Neutrophil (primary cell): ENCODE measurements at regions not wholly inside any gene's neighbourhood (a gene's known extent, or its start where the extent isn't known, plus 50 kb on each side); places are given as distances from the start of the nearest gene placed in this dataset.

Source experiments
- H3K27ac ChIP-seq: fragments of 200-600 bp; sonication (generic); 2 replicates; pipeline ENCODE4 v1.5.1; 2016; ENCODE audit warnings: mild to moderate bottlenecking, moderate library complexity
- H3K27me3 ChIP-seq: fragments of 200-600 bp; sonication (generic); 2 replicates; pipeline ENCODE4 v1.6.0; 2016; ENCODE audit warnings: mild to moderate bottlenecking
- H3K36me3 ChIP-seq: fragments of 200-600 bp; sonication (generic); 2 replicates; pipeline ENCODE4 v1.5.1; 2017
- H3K4me1 ChIP-seq, 2 experiments: fragments of 200-600 bp in 1 of 2; sonication (generic) in 1 of 2; 1 replicate in 1 of 2; 2 replicates in 1 of 2; pipeline versions ENCODE4 v1.5.1 to v1.6.1; 2013 to 2016; ENCODE audit warnings: low read depth in 1 of 2, low read length in 1 of 2, mild to moderate bottlenecking in 1 of 2, moderate library complexity in 1 of 2; ENCODE audit not compliant: control insufficient read depth in 1 of 2, insufficient read depth in 1 of 2
- H3K4me3 ChIP-seq, 2 experiments: fragments of 200-600 bp in 1 of 2; sonication (generic) in 1 of 2; 1 replicate in 1 of 2; 2 replicates in 1 of 2; pipeline ENCODE4 v1.5.1; 2013 to 2016; ENCODE audit warnings: low read depth in 1 of 2, low read length in 1 of 2, mild to moderate bottlenecking in 1 of 2, moderate library complexity in 1 of 2
- H3K9me3 ChIP-seq: fragments of 200-600 bp; sonication (generic); 2 replicates; pipeline ENCODE4 v1.5.1; 2016
- TF ChIP-seq, protein P1 (sequence below): fragments of 200-600 bp; sonication (generic); IDR thresholded peaks from 2 replicates; pipeline ENCODE4 v1.5.1; 2016; ENCODE audit warnings: antibody characterized with exemption

DNA sequence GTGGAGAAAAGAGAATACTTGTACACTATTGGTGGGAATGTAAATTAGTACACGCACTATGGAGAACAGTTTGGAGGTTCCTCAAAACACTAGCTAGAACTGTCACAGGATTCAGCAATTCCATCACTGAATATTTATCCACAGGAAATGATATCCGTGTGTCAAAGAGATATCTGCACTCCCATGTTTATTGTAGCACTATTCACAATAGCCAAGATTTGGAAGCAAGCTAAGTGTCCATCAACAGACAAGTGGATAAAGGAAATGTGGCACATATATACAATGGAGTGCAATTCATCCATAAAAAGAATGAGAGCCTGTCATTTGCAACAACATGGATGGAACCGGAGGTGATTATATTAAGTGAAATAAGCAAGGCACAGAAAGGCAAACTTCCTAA, 428.5 kb downstream of the CCDC91 start:
- Histone ChIP-seq H3K9me3 (no peaks in the 10 kb centered on the region), H3K27ac (no peak overlapping the region), H3K4me1 (no peaks in the 10 kb centered on the region), H3K4me3 (no peak overlapping the region), H3K27me3 (no peaks in the 10 kb centered on the region), H3K36me3 (no peaks in the 10 kb centered on the region)
- TF ChIP-seq, protein P1, sequence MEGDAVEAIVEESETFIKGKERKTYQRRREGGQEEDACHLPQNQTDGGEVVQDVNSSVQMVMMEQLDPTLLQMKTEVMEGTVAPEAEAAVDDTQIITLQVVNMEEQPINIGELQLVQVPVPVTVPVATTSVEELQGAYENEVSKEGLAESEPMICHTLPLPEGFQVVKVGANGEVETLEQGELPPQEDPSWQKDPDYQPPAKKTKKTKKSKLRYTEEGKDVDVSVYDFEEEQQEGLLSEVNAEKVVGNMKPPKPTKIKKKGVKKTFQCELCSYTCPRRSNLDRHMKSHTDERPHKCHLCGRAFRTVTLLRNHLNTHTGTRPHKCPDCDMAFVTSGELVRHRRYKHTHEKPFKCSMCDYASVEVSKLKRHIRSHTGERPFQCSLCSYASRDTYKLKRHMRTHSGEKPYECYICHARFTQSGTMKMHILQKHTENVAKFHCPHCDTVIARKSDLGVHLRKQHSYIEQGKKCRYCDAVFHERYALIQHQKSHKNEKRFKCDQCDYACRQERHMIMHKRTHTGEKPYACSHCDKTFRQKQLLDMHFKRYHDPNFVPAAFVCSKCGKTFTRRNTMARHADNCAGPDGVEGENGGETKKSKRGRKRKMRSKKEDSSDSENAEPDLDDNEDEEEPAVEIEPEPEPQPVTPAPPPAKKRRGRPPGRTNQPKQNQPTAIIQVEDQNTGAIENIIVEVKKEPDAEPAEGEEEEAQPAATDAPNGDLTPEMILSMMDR = no peak

DNA sequence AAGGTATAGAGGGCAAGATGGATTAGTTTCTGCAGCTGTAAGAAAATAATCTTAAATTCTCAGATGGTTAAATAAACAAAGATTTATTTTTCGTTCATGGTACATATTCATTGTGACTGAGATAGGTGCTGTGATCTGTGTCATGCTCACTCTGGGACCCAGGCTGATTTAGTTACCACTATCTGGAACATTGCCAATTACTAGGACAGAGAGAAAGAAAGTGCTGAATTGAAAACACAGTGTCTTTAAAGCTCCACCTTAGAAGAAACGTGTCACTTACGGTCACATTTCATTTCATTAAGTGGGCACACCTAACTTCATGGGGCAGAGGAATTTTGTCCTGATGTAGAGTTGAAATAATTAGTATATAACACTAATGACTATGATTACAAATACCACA, 430.0 kb downstream of the CCDC91 start:
- no peaks in the 10 kb centered on the region for H3K9me3 ChIP-seq
- H3K27me3 ChIP-seq = no peaks in the 10 kb centered on the region
- H3K36me3 ChIP-seq = no peaks in the 10 kb centered on the region
- no peak overlapping the region for H3K4me3 ChIP-seq
- H3K4me1 ChIP-seq = no peaks in the 10 kb centered on the region
- TF ChIP-seq, protein P1 = no peak
- H3K27ac ChIP-seq = no peak overlapping the region

DNA sequence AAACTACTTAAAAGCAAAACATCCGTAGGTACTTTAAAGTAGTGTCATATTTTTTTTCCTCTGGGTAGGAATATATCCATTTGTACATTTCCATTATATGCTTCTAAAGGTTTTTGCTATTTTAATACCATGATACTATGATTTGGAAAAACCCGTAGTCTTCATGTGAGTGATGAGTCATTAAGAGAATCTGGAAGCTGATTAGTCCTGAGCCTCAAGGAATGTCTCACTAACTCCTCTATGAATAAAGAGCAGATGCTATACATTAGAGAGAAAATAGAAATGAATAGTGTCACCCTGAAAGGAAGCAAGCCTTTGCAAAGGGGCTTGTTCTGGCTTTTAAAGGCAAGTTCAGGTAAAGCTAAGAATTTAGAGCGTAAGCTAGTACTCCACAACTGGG, 432.1 kb downstream of the CCDC91 start:
- Histone ChIP-seq H3K36me3 (no peaks in the 10 kb centered on the region), H3K27ac (no peak overlapping the region), H3K9me3 (no peaks in the 10 kb centered on the region), H3K4me3 (no peak overlapping the region), H3K27me3 (no peaks in the 10 kb centered on the region), H3K4me1 (no peaks in the 10 kb centered on the region)
- TF ChIP-seq, protein P1 = no peak

DNA sequence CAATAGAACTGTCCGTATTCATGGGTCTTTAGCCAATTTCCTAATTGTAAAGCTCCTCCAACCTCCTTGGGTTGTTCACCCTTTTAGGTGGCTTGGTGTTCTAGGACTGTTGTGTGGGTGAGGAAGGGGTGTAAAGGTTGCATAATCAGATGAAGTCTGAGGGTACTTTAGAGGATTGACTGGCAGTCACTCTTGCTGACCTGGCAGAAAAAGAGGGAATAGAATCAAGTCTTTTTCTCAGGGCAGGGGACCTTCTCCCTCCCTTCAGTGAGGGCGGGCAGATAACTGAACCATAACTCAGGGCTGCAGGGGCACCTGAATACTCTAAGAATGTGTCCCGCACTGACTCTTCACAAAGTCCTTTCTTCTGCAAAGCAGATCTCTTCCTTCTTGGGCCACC, 436.2 kb downstream of the CCDC91 start:
- Histone ChIP-seq H3K9me3 (no peaks in the 10 kb centered on the region), H3K27me3 (no peaks in the 10 kb centered on the region), H3K27ac (no peak overlapping the region), H3K4me1 (no peaks in the 10 kb centered on the region), H3K36me3 (no peaks in the 10 kb centered on the region), H3K4me3 (no peak overlapping the region)
- TF ChIP-seq, protein P1 = no peak

DNA sequence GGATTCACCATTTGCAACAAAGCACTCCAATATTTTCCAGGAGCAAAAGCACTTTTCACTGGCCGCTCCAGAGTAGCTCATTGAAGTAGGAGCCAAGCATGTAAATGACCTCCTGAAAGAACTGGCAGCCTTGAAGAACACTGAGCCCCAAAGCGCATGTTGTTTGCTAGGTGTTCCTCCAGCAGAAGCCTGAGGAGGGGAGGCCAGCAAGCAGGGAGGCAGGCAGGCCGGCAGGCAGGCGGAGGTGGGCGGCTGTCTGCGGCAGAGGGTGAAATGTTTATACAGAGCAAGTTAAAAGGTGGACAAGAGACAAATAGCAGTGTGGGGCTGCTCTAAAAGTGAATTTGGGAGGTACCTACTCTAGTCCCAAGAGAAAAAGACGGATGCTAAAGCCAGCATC, 439.4 kb downstream of the CCDC91 start:
- H3K9me3 ChIP-seq = no peaks in the 10 kb centered on the region
- no peak overlapping the region for H3K4me3 ChIP-seq
- H3K36me3 ChIP-seq = no peaks in the 10 kb centered on the region
- no peaks in the 10 kb centered on the region for H3K4me1 ChIP-seq
- H3K27me3 ChIP-seq = no peaks in the 10 kb centered on the region
- TF ChIP-seq, protein P1 = no peak
- H3K27ac ChIP-seq = no peak overlapping the region

DNA sequence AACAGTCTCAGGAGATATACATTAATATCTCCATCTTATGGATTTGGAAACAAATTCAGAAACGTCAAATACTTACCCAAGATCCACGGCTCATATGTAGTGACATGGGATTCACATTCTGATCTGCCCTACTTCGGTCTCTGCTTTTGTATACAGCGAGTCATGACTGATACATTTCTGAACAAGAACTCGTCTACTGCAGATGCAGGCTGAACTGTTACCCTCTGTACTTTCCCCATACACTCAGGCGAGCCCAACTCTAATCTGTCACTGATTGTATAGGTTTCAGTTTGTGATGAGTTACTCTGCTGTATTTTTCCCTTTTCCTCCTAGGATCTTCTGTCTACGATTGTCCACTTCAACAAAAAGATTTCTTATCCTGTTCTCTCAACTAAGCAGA, 441.6 kb downstream of the CCDC91 start:
- no peaks in the 10 kb centered on the region for H3K27me3 ChIP-seq
- no peaks in the 10 kb centered on the region for H3K4me1 ChIP-seq
- no peaks in the 10 kb centered on the region for H3K9me3 ChIP-seq
- H3K4me3 ChIP-seq = no peak overlapping the region
- TF ChIP-seq, protein P1 = no peak
- H3K27ac ChIP-seq = no peak overlapping the region
- H3K36me3 ChIP-seq = no peaks in the 10 kb centered on the region
